Activated effector memory CD4-positive, alpha-beta T cell treated with Interleukin-2 at 50 U/mL for 16 hours (primary cell): ENCODE measurements at regions not wholly inside any gene's neighbourhood (a gene's known extent, or its start where the extent isn't known, plus 50 kb on each side); places are given as distances from the start of the nearest gene placed in this dataset.

Source experiments
- DNase-seq: peaks from one replicate; pipeline ENCODE4 v3.0.0-alpha.2; 2020

GRCh38 chr1:117812869-117813511, 116.4 kb downstream of the GDAP2 start:
- no peak for DNase-seq
